HepG2 (cell line): ENCODE measurements at regions not wholly inside any gene's neighbourhood (a gene's known extent, or its start where the extent isn't known, plus 50 kb on each side); places are given as distances from the start of the nearest gene placed in this dataset.
A peak's percentile ranks its signal among the peaks of the same experiment; 100 is the strongest.

ENCODE experiments used
- ATAC-seq: fragments of 200-7000 bp; cut with Tn5 transposase; 3 replicates; pipeline ENCODE4 v1.9.1; 2020; ENCODE audit warnings: mild to moderate bottlenecking, moderate library complexity
- BruUV-seq: library from RNA; stranded (reverse); fragments of 400-500 nt; replicated peaks from 2 replicates; lab custom pipeline; 2021; lab: Mats Ljungman, UMichigan
- CTCF ChIA-PET: fragments of 300-600 bp; formaldehyde crosslinking; extraction: SDS; loops from one replicate; lab custom pipeline; 2021; ENCODE audit warnings: low total read pairs, inconsistent platforms, low intra/inter-chr PET ratio; lab: Yijun Ruan, JAX
- POLR2A ChIA-PET: fragments of 350-600 bp; sonication (Branson Sonifier 250); formaldehyde crosslinking; loops from one replicate; lab custom pipeline; 2020; ENCODE audit warnings: antibody characterized with exemption, inconsistent platforms; lab: Yijun Ruan, JAX
- DNase-seq: peaks from one replicate; pipeline ENCODE4 v3.0.0-alpha.2; 2015; ENCODE audit warnings: low spot score
- FAIRE-seq: peaks from 3 replicates; lab custom pipeline; 2011; peaks lifted over from hg19 to GRCh38; lab: Jason Lieb, UNC
- H2AFZ ChIP-seq: one replicate; pipeline ENCODE4 v1.6.1; 2011; ENCODE audit warnings: low read length, inconsistent platforms
- H3K27ac ChIP-seq: fragments of 300-600 bp; 3 replicates; pipeline ENCODE4 v1.8.0; 2011; ENCODE audit warnings: mixed run types, mild to moderate bottlenecking, mixed read lengths, low read length, inconsistent platforms; ENCODE audit not compliant: insufficient read depth; ENCODE audit errors: extremely low read length
- H3K27me3 ChIP-seq, 2 experiments: fragments of 200-600 bp in 1 of 2; 2 replicates in 1 of 2; 3 replicates in 1 of 2; pipeline versions ENCODE4 v1.6.0 to v1.8.0; 2011; ENCODE audit warnings: low read length in 2 of 2, mild to moderate bottlenecking in 2 of 2, moderate library complexity in 2 of 2, inconsistent platforms in 1 of 2; ENCODE audit not compliant: insufficient read depth in 2 of 2, control insufficient read depth in 1 of 2
- H3K36me3 ChIP-seq, 2 experiments: fragments of 200-600 bp in 1 of 2; replicated peaks in 1 of 2; 2 replicates in 1 of 2; 3 replicates in 1 of 2; pipeline versions ENCODE4 v1.5.1 to v1.8.0; 2011; ENCODE audit warnings: low read length in 2 of 2, inconsistent platforms in 1 of 2; ENCODE audit not compliant: insufficient read depth in 2 of 2, control insufficient read depth in 1 of 2
- H3K4me1 ChIP-seq: 2 replicates; pipeline ENCODE4 v1.5.1; 2012; ENCODE audit warnings: low read length, inconsistent platforms; ENCODE audit not compliant: insufficient read depth
- H3K4me2 ChIP-seq: 2 replicates; pipeline ENCODE4 v1.6.0; 2011; ENCODE audit warnings: low read depth, low read length, inconsistent platforms
- H3K4me3 ChIP-seq, 3 experiments: fragments of 200-600 bp in 1 of 3; sonication (generic), shearing (Covaris generic) in 1 of 3; replicated peaks in 1 of 3; 2 replicates each; pipeline ENCODE4 v1.5.1; 2011 to 2016; ENCODE audit warnings: low read length in 3 of 3, inconsistent platforms in 2 of 3, low read depth in 2 of 3, mild to moderate bottlenecking in 2 of 3, control low read depth in 1 of 3, mixed read lengths in 1 of 3; ENCODE audit not compliant: insufficient read depth in 1 of 3
- H3K79me2 ChIP-seq: one replicate; pipeline ENCODE4 v1.6.1; 2011; ENCODE audit warnings: low read length, inconsistent platforms; ENCODE audit not compliant: insufficient read depth
- H3K9ac ChIP-seq: 2 replicates; pipeline ENCODE4 v1.6.0; 2011; ENCODE audit warnings: mild to moderate bottlenecking, low read depth, low read length, inconsistent platforms; ENCODE audit not compliant: insufficient read depth
- H3K9me3 ChIP-seq: 2 replicates; pipeline ENCODE4 v1.5.1; 2012; ENCODE audit warnings: mild to moderate bottlenecking, low read length
- H4K20me1 ChIP-seq: 2 replicates; pipeline ENCODE4 v1.6.0; 2011; ENCODE audit warnings: inconsistent platforms, mild to moderate bottlenecking, low read length, moderate library complexity; ENCODE audit not compliant: insufficient read depth
- CHCHD3 ChIP-seq: sonication (generic); formaldehyde crosslinking; IDR thresholded peaks from 2 replicates; pipeline ENCODE4 v1.8.0; 2022; ENCODE audit warnings: mild to moderate bottlenecking, missing genetic modification reagents, moderate library complexity
- KDM3A ChIP-seq: IDR thresholded peaks from 2 replicates; pipeline ENCODE4 v1.6.1; 2018; ENCODE audit warnings: low read depth, missing compliant biosample characterization
- REPIN1 ChIP-seq: sonication (generic); formaldehyde crosslinking; IDR thresholded peaks from 2 replicates; pipeline ENCODE4 v1.8.0; 2022; ENCODE audit warnings: missing genetic modification reagents, low read depth, mild to moderate bottlenecking, borderline replicate concordance
- YY1 ChIP-seq: IDR thresholded peaks from 2 replicates; pipeline ENCODE4 v1.6.1; 2011; ENCODE audit warnings: low read length, low read depth, moderate library complexity, mild to moderate bottlenecking; ENCODE audit not compliant: insufficient read depth, insufficient replicate concordance
- WGBS: methylation state at CpG from one replicate; pipeline ENCODE4 v1.1.6; 2017; ENCODE audit warnings: low lambda C conversion rate; 5-methylcytosine and 5-hydroxymethylcytosine counted together
- in situ Hi-C: cut with HindIII; loops from 2 replicates; pipeline ENCODE4 v1.10.0; 2017; ENCODE audit warnings: low pct_unique_long_range_greater_than_20kb; ENCODE audit not compliant: extremely low pct_ligation_motif_present
- intact Hi-C: fragments of 100-400 bp; cut with micrococcal nuclease; formaldehyde crosslinking; loops from one replicate; pipeline ENCODE4 v1.10.0; 2022; ENCODE audit not compliant: unreplicated experiment
- TF ChIP-seq, protein P1 (sequence below): sonication (generic); formaldehyde crosslinking; IDR thresholded peaks from 2 replicates; pipeline ENCODE4 v1.5.0; 2020; ENCODE audit warnings: missing genetic modification reagents, mild to moderate bottlenecking, borderline replicate concordance
- TF ChIP-seq, protein P2 (sequence below): sonication (generic); formaldehyde crosslinking; IDR thresholded peaks from 2 replicates; pipeline ENCODE4 v1.5.0; 2020; ENCODE audit warnings: mild to moderate bottlenecking, missing genetic modification reagents, moderate library complexity
- TF ChIP-seq, protein P3 (sequence below): sonication (generic); formaldehyde crosslinking; IDR thresholded peaks from 2 replicates; pipeline ENCODE4 v1.4.0; 2020; ENCODE audit warnings: missing genetic modification reagents
- TF ChIP-seq, protein P4 (sequence below): sonication (generic); formaldehyde crosslinking; conservative IDR thresholded peaks from 2 replicates; pipeline ENCODE4 v1.4.0; 2020; ENCODE audit warnings: missing genetic modification reagents
- TF ChIP-seq, protein P5 (sequence below): sonication (generic); formaldehyde crosslinking; IDR thresholded peaks from 2 replicates; pipeline ENCODE4 v1.5.1; 2020; ENCODE audit warnings: mild to moderate bottlenecking, missing genetic modification reagents, moderate library complexity

DNA sequence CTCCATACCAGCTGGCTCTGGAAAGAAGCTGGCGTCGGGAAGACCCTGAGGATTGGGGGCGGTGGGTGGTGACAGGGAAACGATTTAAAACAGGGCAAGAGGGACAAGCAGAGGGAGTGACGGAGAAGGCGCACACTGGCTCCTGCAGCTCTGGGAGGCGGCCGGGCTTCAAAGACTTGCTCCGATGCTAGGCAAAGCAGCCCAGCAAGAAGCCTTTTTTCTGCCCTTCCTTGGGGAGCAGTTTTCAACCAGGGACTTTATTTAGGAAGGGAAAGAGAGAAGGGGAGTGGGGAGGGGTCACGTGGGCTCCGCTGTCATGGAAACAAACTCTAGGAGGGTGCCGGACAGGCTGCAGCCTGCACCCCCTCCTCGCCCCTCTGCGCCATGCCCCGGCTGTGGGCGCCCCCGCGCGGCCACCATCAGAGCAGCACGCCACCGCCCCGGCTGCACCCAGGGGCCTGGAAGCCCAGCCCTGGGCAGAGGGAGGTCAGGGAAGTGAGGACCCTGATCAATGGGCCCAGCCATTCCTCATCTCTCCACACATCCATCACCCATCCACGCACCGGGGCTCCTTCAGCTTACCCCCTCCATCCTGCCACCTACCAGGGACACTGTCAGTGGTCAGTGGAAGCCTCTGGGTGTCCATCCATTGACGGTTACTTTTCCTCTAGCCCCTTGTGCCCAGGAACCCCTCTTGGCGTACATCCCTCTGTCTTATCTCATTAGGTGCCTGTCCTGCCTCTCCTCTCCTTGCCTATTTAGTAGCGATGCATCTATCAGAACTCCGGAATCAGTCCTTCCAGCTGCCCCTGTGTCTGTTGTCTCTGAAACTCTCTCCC is 66.6 kb upstream of the CCDC167 start:
- BruUV-seq: no TSS peak
- no peak for DNase-seq
- H3K27ac ChIP-seq: no peak overlapping the region
- intact Hi-C loops: loop anchor here (1.0 to 10.0 kb wide), 3 partner anchors 28 to 192 kb away; no protein-coding TSS in a partner anchor
- in situ Hi-C loops: loop anchor here (5.0 kb wide), 1 partner anchor 79 kb away; no protein-coding TSS in a partner anchor
- H3K79me2 ChIP-seq: no peaks in the 10 kb centered on the region
- WGBS: 17% methylated on average over 25 of the region's 28 CpGs
- no peaks in the 10 kb centered on the region for H3K9me3 ChIP-seq
- H3K4me1 ChIP-seq: no peaks in the 10 kb centered on the region
- no peaks in the 10 kb centered on the region for H4K20me1 ChIP-seq
- peaks cover 16 to 77% of the 10 kb centered on the region in 2 experiments for H3K27me3 ChIP-seq
- peak overlapping the region; percentile 28 for H3K4me2 ChIP-seq
- POLR2A ChIA-PET: no interaction called here
- peak; percentile 92 for ATAC-seq
- CTCF ChIA-PET: interaction anchor here (1.5 to 3.6 kb wide), 3 partner anchors 28 to 82 kb away, joined by 4 to 28 read pairs (median 4); no protein-coding TSS in a partner anchor
- H3K4me3 ChIP-seq: no peak overlapping the region
- no peak overlapping the region for H3K9ac ChIP-seq
- no peak overlapping the region for H2AFZ ChIP-seq
- H3K36me3 ChIP-seq: no peaks in the 10 kb centered on the region
- no peak for FAIRE-seq
- TF ChIP-seq CHCHD3 (0 out of 2 replicates have a peak, but pooled peaks have one; percentile 47), YY1 (peak; percentile 56), KDM3A (peak; percentile 41; the same call in 1 of the 2 replicates), REPIN1 (CRISPR knock-in tag) (peak; percentile 52; the same call in 1 of the 2 replicates)
- TF ChIP-seq, protein P1, sequence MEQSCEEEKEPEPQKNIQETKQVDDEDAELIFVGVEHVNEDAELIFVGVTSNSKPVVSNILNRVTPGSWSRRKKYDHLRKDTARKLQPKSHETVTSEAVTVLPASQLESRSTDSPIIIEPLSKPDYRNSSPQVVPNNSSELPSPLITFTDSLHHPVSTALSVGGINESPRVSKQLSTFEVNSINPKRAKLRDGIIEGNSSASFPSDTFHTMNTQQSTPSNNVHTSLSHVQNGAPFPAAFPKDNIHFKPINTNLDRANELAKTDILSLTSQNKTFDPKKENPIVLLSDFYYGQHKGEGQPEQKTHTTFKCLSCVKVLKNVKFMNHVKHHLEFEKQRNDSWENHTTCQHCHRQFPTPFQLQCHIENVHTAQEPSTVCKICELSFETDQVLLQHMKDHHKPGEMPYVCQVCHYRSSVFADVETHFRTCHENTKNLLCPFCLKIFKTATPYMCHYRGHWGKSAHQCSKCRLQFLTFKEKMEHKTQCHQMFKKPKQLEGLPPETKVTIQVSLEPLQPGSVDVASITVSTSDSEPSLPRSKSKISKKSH (CRISPR knock-in tag): peak; percentile 24; the same call in 1 of the 2 replicates
- TF ChIP-seq, protein P2, sequence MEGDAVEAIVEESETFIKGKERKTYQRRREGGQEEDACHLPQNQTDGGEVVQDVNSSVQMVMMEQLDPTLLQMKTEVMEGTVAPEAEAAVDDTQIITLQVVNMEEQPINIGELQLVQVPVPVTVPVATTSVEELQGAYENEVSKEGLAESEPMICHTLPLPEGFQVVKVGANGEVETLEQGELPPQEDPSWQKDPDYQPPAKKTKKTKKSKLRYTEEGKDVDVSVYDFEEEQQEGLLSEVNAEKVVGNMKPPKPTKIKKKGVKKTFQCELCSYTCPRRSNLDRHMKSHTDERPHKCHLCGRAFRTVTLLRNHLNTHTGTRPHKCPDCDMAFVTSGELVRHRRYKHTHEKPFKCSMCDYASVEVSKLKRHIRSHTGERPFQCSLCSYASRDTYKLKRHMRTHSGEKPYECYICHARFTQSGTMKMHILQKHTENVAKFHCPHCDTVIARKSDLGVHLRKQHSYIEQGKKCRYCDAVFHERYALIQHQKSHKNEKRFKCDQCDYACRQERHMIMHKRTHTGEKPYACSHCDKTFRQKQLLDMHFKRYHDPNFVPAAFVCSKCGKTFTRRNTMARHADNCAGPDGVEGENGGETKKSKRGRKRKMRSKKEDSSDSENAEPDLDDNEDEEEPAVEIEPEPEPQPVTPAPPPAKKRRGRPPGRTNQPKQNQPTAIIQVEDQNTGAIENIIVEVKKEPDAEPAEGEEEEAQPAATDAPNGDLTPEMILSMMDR: peak; percentile 93
- TF ChIP-seq, protein P3, sequence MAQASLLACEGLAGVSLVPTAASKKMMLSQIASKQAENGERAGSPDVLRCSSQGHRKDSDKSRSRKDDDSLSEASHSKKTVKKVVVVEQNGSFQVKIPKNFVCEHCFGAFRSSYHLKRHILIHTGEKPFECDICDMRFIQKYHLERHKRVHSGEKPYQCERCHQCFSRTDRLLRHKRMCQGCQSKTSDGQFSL (CRISPR knock-in tag): peak; percentile 91
- TF ChIP-seq, protein P4, sequence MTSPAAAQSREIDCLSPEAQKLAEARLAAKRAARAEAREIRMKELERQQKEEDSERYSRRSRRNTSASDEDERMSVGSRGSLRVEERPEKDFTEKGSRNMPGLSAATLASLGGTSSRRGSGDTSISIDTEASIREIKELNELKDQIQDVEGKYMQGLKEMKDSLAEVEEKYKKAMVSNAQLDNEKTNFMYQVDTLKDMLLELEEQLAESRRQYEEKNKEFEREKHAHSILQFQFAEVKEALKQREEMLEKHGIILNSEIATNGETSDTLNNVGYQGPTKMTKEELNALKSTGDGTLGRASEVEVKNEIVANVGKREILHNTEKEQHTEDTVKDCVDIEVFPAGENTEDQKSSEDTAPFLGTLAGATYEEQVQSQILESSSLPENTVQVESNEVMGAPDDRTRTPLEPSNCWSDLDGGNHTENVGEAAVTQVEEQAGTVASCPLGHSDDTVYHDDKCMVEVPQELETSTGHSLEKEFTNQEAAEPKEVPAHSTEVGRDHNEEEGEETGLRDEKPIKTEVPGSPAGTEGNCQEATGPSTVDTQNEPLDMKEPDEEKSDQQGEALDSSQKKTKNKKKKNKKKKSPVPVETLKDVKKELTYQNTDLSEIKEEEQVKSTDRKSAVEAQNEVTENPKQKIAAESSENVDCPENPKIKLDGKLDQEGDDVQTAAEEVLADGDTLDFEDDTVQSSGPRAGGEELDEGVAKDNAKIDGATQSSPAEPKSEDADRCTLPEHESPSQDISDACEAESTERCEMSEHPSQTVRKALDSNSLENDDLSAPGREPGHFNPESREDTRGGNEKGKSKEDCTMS (CRISPR knock-in tag): no peak
- TF ChIP-seq, protein P5, sequence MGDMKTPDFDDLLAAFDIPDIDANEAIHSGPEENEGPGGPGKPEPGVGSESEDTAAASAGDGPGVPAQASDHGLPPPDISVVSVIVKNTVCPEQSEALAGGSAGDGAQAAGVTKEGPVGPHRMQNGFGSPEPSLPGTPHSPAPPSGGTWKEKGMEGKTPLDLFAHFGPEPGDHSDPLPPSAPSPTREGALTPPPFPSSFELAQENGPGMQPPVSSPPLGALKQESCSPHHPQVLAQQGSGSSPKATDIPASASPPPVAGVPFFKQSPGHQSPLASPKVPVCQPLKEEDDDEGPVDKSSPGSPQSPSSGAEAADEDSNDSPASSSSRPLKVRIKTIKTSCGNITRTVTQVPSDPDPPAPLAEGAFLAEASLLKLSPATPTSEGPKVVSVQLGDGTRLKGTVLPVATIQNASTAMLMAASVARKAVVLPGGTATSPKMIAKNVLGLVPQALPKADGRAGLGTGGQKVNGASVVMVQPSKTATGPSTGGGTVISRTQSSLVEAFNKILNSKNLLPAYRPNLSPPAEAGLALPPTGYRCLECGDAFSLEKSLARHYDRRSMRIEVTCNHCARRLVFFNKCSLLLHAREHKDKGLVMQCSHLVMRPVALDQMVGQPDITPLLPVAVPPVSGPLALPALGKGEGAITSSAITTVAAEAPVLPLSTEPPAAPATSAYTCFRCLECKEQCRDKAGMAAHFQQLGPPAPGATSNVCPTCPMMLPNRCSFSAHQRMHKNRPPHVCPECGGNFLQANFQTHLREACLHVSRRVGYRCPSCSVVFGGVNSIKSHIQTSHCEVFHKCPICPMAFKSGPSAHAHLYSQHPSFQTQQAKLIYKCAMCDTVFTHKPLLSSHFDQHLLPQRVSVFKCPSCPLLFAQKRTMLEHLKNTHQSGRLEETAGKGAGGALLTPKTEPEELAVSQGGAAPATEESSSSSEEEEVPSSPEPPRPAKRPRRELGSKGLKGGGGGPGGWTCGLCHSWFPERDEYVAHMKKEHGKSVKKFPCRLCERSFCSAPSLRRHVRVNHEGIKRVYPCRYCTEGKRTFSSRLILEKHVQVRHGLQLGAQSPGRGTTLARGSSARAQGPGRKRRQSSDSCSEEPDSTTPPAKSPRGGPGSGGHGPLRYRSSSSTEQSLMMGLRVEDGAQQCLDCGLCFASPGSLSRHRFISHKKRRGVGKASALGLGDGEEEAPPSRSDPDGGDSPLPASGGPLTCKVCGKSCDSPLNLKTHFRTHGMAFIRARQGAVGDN: peak; percentile 49; the same call in 1 of the 2 replicates
